NCI-H1694 (cell line): ENCODE measurements at regions not wholly inside any gene's neighbourhood (a gene's known extent, or its start where the extent isn't known, plus 50 kb on each side); places are given as distances from the start of the nearest gene placed in this dataset.
"Not testable (repeated sequence)": the region's sequence is repeated elsewhere in the genome, so short reads cannot be mapped to it uniquely, and the experiment has no call there.

Experiments
- DNase-seq: peaks from one replicate; lab custom pipeline; 2025; lab: John Stamatoyannopoulos, UW

DNA sequence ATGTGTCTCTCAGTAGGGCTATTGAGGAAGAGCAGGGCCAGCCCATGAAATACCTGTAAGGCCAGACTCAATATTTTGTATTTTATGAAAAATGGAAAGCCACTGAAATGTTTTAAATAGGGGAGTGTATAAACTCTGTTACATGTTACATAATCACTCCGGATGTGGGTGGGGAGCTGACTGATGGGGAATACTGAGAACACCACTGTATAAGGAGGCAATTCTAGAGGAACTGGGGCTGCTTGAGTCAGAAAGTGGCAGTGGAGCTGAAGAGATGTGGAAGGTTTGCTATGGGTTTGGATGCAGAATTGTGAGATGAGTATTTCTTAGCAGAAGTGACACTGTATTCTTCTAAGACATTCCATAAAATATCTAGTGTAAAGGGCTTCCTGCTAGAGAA is 647.8 kb upstream of the LCORL start:
- no peak for DNase-seq

DNA sequence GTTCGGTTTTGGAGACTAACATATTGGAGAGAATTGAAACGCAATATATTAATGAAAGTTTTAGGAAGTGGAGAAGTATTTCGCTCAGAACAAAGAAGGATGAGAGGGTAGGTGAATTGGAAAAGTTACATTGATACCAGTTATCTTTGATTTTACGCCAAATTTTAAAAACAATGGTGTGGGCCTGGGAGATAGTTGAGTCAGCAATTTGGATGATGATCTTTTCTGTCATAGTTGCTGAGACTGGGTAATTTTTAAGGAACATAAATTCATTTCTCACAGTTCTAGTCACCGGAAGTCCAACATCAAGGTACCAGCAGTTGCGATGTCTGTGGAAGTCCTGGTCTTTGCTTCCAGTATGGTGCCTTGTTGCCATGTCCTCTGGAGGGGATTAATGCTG is 644.8 kb upstream of the LCORL start:
- no peak for DNase-seq

DNA sequence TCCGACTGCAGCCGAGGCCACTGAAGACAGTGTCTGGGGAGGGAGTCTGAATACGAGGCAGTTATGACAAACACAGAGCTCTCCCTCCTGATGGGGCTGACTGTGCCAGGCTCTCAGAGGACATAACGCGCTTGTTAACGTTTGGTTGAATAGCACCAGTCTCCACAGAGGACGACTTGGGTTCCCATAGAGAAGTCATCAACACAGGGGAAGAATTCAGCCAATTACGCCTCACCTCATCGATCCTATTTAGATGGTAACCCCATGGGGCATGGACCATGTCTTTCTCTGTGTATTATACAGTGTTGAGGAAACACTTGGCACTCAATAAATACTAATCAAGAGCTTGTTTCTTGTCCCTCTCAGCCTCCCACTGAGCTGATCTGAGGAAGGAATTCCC is 642.6 kb upstream of the LCORL start:
- DNase-seq, result no peak

DNA sequence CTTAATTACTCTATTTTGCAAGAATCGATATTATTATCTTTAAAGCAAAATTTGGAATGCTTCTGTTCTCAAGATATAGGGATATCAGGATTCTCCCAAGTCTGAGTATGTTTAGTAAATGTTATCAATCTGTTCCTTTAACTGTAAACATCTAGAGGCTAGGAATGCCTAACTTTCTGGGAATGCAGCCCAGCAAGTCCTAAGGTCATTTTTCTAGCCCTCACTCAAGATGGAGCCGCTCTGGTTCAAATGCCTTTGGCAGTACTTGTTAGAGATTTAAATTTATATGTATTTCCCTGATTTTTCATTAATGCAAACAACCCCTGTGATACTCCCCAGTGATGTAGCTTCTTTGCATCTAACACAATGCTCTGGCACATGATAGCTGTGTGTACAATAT is 623.8 kb upstream of the LCORL start:
- DNase-seq, result no peak

DNA sequence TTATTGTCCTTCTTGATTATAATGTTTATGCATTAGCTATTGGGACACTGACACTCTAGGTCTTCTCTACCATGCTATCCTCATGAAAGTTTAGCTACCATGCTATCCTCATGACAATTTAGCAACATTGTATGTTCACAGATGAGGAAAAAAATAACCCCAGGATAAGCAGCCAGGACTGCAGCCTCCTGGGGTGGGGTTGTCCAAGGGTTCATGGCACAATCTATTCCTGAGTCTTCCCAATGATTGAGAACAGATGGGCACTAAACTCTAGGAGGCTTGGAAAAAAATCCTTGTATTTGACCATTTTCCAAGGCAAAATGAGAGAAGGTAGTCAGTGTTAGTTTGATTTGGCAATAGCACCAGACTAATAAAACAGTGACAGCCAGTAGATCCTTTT is 619.8 kb upstream of the LCORL start:
- DNase-seq, result no peak

DNA sequence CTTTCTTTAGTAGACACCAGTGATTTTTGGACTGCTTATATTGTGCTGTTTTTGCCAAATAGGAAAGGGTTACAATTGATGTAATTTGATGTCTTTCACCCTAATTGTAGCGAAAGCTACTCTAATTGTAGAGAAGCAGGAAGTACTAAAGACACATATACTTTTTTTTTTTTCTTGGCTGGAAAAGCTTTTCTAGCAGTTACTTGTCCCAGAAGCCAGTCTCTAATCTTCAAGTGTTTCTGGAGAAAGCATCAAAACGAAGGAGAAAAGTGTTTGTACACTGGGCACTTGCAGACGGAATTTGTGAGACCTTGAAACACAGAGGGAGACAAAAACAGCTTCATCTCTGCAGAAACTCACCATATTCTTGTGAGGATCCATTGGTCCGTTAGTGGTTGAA is 616.5 kb upstream of the LCORL start:
- DNase-seq, result no peak

DNA sequence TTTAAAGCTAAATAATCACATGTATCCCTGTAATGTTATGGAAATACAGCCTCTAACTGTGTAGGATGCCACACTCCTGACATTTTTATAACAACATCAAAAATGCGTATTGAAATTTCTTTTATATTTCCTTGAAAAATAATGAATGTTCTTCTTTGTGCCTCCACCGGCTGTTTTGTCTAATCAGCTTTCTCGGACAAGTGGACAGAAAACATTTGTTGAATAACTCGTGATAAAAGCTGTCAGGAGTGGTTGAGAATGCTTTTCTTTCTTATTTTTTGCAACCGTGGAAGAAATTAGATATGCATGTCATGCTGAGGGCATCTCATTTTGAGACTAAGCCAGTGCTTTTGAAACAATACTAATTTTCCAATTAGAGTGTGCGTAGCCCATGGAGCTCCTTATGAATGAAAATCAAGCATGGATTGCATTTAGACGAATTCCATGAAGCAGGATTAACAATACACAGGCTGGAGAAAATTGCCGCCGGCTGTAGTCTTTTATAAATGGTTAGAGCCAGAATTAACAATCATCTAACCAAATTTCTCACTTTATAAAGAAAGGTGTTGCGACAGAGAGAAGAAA is 614.5 kb upstream of the LCORL start:
- DNase-seq, result no peak

DNA sequence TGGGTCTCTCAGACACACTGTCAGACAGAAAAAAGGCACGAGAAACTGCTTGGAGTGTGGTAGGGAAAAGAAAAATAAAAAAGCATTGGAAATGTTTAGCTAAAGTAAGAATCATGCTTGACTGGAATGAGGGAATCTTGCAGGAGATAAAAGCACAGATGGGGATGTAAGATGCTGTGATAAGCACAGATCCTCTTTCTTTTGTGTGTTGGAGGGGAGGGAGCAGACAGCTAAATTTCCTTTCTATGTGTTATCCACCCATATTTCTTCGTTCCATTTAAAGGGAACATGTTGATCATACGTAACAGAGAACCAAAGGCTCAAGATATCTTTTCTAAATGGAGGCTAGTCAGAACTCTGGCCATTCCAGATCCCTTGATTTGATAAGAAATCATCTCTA is 614.0 kb upstream of the LCORL start:
- DNase-seq, result no peak

DNA sequence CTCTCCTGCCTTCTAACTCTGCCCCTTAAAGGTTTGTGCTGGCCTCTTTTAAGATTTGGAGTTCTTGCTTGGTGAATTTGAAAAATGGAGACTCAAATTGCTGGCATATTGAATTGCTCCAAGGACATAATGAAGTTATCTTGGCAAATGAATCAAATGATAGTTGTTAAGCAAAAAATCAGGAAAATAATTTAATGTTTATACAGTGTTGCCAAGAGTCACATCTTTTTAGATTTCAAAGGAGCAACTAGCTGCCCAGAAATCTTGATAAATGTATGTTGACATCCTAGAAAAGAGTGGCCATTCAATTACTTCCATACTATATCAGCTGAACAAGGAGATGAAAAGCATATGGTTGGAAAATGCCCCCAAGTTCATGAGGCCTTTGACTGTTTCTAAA is 610.0 kb upstream of the LCORL start:
- no peak for DNase-seq

DNA sequence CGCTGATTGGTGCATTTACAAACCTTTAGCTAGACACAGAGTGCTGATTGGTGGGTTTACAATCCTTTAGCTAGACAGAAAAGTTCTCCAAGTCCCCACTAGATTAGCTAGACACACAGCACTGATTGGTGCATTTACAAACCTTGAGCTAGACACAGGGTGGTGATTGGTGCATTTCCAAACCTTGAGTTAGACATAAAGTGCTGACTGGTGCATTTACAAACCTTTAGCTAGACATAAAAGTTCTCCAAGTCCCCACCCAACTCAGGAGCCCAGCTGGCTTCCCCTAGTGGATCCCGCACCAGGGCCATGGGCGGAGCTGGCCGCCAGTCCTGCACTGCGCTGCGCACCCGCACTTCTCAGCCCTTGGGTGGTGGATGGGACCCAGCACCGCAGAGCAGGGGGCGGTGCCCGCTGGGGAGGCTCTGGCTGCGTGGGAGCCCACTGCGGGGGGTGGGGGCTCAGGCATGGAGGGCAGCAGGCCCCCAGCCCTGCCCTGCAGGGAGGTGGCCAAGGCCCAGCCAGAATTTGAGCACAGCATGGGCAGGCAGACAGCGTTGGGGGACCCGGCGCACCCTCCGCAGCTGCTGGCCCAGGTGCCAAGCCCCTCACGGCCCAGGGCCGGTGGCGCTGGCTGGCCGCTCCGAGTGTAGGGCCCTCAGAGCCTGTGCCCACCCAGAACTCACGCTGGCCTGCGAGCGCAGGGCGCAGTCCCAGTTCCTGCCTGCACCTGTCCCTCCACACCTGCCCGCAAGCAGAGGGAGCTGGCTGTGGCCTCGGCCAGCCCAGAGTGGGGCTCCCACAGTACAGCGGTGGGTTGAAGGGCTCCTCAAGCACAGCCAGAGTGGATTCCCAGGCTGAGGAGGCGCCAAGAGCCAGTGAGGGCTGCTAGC is 608.9 kb upstream of the LCORL start:
- DNase-seq, result no peak

DNA sequence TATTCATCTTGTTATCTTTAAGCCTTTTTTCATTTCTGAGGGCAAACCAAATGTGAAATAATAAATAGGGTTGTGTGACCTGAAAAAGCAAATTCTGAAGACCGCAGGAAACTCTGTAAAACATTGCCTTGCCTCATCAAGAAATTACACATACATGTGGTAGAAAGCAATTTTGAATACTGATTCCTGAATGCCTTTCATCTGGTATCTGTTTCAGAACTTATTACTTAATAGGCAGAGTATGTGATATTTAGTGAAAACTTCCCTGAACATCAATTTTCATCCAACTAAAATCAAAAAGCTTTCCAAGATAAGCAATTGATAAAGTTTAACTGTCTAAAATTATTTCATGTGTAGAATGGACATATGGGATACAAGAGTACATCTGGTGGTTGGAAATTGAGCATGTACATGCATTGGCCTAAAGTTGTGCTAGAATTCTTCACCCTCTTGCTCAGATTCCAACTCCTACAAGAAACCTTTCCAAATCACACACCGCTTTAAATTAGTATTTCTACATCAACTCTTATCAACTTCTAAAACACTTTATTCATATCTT is 606.0 kb upstream of the LCORL start:
- no peak for DNase-seq

DNA sequence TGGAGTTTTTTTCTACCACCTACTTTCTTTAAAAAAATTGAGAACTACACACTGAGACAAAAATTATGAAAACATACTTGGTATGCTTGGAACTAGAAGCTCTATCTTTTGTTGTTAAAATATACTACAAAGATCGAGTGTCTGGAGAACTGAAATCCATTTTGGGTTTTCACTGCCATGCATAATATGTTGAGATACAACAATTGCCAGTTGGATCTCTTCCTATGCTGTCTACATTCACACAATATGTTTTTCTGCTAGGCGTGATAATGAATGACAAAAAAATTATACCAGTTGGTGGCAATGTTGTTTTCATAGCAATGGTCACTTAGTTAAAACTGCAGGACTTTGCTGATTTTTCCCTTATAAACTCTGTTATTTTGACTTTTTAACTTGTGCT is 605.4 kb upstream of the LCORL start:
- DNase-seq, result no peak

DNA sequence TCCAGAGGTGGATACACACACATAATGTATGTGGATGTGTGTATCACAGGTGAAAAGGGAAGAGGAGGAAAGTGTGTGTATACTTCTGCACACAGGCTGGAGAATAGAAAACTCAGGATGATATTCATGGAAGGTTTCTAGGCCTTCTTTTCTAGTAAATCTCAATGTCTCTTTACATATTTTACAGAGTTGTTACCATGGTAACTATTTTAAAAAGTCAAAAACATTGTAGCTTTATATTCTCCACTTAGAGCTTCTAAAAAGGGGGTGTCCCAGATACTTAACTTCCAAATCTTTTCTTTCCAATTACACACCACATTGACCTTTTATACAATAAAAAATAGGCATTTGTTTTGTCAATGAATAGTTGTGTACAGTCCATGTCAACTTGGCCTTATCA is 604.8 kb upstream of the LCORL start:
- no peak for DNase-seq

DNA sequence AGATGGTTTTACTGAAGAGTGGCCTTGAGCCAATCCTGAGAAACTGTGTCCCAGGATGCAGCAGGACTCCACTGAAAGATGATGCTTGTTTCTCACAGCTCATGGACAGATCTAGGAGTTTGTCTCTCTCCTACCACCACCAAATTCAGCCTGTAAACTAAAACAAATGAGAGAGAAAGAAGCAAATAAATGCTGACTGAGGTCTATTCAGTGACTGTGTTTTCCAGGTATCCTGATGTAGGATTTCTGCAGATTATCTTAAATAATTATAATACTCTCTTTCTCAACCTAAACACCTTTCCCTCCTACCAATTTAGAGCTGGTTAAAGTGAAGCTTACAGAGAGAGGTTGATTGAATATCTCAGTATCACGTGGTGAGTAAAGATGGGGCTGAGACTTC is 599.6 kb upstream of the LCORL start:
- no peak for DNase-seq

DNA sequence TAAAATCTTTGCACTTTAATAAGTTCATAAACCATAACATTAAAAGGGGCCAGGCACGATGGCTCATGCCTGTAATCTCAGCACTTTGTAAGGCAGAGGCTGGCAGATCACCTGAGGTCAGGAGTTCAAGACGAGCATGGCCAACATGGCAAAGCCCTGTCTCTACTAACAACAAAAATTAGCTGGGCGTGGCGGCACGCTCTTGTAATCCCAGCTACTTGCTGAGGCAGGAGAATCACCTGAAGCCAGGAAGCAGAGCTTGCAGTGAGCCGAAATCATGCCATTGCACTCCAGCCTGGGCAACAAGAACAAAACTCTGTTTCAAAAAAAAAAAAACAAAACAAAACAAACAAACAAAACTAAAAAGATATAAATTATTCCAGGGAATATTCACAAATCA is 595.2 kb upstream of the LCORL start:
- DNase-seq, result no peak

DNA sequence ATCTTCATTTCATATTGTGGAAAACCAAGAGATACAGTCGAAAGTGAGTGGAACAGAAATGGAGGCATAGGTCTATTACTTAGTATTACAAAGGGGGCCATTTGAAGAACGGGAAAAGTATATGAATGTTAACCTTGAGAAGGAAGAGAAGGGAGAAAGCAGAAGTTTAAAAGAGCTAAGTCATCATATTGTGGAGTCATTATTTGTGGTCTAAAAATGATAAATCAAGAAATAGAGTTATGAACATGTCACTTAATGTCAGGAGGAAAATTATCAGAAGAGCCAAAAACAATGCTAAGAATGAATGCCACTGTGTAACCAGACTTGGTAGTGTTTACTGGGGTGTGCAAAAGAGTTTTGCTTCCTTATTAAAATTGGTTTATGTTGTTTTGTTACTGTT is 589.5 kb upstream of the LCORL start:
- no peak for DNase-seq

DNA sequence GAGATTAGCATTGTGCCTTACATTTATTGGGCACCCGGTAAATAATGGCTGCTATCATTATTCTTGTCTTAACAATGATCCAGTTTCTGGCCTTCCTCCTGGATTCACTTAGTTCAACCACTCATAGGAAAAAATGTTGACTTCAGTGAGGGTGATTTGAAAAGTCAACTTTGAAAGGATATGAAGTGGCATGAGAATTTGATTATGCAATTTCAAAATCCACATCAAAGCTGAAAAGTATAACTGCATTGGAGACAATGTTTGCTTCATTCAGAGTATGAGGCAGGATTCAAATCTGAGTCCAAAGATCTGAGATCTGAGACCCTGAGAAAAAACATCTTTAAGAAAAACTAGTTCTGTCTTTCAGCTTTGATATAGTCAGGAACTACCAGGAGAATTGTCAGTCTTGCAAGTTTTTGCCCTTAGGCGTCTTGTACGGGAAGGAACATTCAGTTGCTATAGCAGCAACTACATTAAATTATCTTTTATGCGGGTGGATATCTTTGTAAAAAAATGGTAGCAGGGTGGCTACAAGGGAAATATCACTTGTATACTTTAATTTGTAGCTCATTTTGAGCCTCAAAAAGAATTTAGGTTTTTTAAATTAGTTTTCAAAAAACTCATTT is 587.5 kb upstream of the LCORL start:
- no peak for DNase-seq

DNA sequence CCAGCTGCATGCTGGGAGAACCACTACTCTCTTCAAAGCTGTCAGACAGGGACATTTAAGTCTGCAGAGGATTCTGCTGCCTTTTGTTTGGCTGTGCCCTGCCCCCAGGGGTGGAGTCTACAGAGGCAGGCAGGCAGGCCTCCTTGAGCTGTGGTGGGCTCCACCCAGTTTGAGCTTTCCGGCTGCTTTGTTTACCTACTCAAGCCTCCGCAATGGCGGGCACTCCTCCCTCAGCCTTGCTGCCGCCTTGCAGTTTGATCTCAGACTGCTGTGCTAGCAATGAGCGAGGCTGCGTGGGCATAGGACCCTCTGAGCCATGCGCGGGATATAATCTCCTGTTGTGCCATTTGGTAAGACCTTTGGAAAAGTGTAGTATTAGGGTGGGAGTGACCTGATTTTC is 581.1 kb upstream of the LCORL start:
- not testable (repeated sequence) for DNase-seq

DNA sequence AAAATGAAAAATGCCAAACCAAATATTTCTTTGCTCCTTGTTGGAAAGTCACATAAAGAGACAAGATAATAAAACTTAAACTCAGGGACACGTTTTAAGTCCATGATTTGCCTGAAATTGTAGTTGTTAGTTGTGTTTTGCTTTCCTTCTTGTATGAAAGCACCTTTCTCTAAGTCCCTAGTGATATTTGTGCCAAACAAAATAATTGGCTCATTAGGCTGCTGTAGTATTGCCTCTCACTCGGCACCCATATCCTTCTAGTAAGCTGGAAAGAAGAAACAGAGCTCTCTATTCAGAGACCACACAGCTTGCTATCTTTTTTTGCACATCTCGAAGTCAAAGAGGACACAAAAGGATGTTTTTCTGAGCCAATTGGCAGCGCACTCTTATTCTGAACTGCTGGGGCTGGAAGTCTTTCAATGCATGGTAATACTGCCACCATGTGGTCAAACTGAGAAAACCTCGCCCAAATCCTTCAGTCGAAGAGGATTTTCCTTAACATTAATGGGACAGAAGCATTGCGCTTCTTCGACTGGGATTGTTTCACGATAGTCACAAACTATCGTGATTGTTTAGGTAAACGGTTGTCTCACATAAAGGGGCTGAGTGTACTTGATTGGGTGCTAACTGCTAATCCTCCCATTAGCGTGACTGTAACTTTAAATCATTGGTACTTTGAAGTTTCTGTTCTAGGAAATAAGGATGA is 571.9 kb upstream of the LCORL start:
- DNase-seq, result peak; percentile 76

DNA sequence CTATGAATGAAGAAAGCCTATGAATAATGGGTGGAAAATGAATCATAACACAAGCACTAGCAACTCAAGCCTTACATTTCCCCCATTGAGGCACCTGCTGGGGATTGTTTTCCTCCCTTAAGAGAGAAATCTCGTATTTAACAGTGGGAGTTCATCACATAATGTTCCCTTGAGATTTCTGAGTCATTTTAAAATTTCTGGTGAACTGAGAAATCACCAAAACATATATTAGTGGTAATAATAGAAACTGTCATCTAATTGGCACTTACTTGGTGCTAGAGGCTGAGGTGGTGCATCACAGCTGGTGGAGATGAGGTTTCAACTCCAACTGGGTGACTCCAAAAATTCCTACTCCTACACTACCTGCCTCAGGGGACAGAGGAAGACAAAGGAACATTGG is 561.3 kb upstream of the LCORL start:
- no peak for DNase-seq

DNA sequence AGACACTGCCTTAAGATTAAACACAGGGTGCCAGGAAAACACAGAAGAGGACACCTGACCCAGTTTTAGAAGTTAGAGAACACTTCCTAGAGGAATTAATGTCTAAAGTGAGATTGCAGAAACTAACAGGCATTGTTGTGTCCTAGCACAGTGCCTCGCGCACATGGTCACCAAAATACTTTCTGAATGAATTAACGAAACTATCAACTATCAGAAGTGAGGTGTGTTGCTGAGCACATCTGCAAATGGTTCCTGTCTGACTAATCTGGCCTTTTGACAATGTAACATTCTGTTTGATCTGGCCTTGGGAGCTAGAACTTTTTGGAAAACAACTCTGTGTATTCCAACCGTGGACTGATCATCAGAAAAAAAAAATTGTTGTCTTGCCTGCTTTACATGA is 556.8 kb upstream of the LCORL start:
- DNase-seq, result no peak

DNA sequence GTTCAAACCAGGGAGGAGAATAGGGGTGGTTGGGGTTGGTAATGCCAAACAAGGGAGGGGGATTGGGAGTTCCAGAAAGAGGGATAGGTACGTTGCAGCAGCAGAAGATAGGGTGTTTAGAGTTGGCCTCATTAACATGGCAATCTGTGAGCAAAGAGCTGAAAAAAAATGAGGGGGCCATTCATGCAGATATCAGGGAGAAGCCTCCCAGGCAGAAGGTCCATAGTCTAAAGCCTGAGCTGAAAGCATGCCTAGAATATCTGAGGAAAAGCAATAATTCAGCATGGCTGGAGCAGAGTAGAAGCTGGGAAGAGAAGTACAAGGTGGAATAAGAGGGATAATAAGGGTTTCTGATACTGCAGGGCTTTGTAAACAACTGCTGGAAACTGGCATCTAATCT is 550.9 kb upstream of the LCORL start:
- DNase-seq, result no peak
